OCI-LY1 (cell line): ENCODE measurements at regions not wholly inside any gene's neighbourhood (a gene's known extent, or its start where the extent isn't known, plus 50 kb on each side); places are given as distances from the start of the nearest gene placed in this dataset.

Experiments used
- EZH2 ChIP-seq: fragments of 200-600 bp; sonication (generic), shearing (Covaris generic); IDR thresholded peaks from 2 replicates; pipeline ENCODE4 v1.8.0; 2017; ENCODE audit warnings: borderline replicate concordance, mixed run types, mild to moderate bottlenecking, antibody characterized with exemption, low read length, moderate library complexity, mixed read lengths
- TF ChIP-seq, protein P1 (sequence below): fragments of 200-600 bp; sonication (generic), shearing (Covaris generic); IDR thresholded peaks from 2 replicates; pipeline ENCODE4 v1.5.1; 2017; ENCODE audit warnings: mild to moderate bottlenecking, antibody characterized with exemption, low read length, moderate library complexity, mixed read lengths

- TF ChIP-seq, protein P1, sequence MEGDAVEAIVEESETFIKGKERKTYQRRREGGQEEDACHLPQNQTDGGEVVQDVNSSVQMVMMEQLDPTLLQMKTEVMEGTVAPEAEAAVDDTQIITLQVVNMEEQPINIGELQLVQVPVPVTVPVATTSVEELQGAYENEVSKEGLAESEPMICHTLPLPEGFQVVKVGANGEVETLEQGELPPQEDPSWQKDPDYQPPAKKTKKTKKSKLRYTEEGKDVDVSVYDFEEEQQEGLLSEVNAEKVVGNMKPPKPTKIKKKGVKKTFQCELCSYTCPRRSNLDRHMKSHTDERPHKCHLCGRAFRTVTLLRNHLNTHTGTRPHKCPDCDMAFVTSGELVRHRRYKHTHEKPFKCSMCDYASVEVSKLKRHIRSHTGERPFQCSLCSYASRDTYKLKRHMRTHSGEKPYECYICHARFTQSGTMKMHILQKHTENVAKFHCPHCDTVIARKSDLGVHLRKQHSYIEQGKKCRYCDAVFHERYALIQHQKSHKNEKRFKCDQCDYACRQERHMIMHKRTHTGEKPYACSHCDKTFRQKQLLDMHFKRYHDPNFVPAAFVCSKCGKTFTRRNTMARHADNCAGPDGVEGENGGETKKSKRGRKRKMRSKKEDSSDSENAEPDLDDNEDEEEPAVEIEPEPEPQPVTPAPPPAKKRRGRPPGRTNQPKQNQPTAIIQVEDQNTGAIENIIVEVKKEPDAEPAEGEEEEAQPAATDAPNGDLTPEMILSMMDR = no peak
- no peak for TF ChIP-seq EZH2
Measured at GRCh38 chr3:11706604-11707003, 62.9 kb upstream of the VGLL4 start.
